Muscle of back (tissue), 3 donors: ENCODE measurements at regions not wholly inside any gene's neighbourhood (a gene's known extent, or its start where the extent isn't known, plus 50 kb on each side); places are given as distances from the start of the nearest gene placed in this dataset.
"Not testable (repeated sequence)": the region's sequence is repeated elsewhere in the genome, so short reads cannot be mapped to it uniquely, and the experiment has no call there.

Experiments
- DNase-seq, 3 donors: peaks; one replicate each; pipeline versions ENCODE4 v3.0.0 to v3.0.0-alpha.2; 2013

GRCh38 chr13:78085434-78086225 is 167.0 kb upstream of the EDNRB start:
- peak in 1 of 3 donors; percentile 32 for DNase-seq

- peak in 2 of 3 donors; percentile 43 to 80 for DNase-seq
These were observed 165.8 kb upstream of the EDNRB start for GRCh38 chr13:78084401-78084800.

GRCh38 chr13:78078168-78078567 is 159.5 kb upstream of the EDNRB start:
- no peak for DNase-seq

- no peak for DNase-seq
These were observed 148.7 kb upstream of the EDNRB start for GRCh38 chr13:78067290-78067689.

GRCh38 chr13:78065141-78065540 is 146.5 kb upstream of the EDNRB start:
- DNase-seq, result peak in 1 of 3 donors; percentile 48

- no peak for DNase-seq
These were observed 143.2 kb upstream of the EDNRB start for GRCh38 chr13:78061806-78062205.

- no peak for DNase-seq
These were observed 142.3 kb upstream of the EDNRB start for GRCh38 chr13:78060966-78061365.

- not testable (repeated sequence) for DNase-seq
These were observed 138.2 kb upstream of the EDNRB start for GRCh38 chr13:78056865-78057264.

- DNase-seq, result peak in 2 of 3 donors; percentile 39 to 73
These were observed 135.5 kb upstream of the EDNRB start for GRCh38 chr13:78054157-78054556.

- no peak for DNase-seq
These were observed 128.5 kb upstream of the EDNRB start for GRCh38 chr13:78047151-78047550.

GRCh38 chr13:78046331-78046730 is 127.7 kb upstream of the EDNRB start:
- DNase-seq, result no peak

GRCh38 chr13:78045916-78046315 is 127.3 kb upstream of the EDNRB start:
- peak in 2 of 3 donors; percentile 37 to 80 for DNase-seq

- not testable (repeated sequence) for DNase-seq
These were observed 122.7 kb upstream of the EDNRB start for GRCh38 chr13:78041366-78041765.

- DNase-seq, result no peak
These were observed 121.7 kb upstream of the EDNRB start for GRCh38 chr13:78040205-78040830.

- DNase-seq, result peak; percentile 45 to 85 (median 55)
These were observed 118.2 kb upstream of the EDNRB start for GRCh38 chr13:78036841-78037240.

GRCh38 chr13:78035500-78035899 is 116.9 kb upstream of the EDNRB start:
- DNase-seq, result no peak

- no peak for DNase-seq
These were observed 114.9 kb upstream of the EDNRB start for GRCh38 chr13:78033509-78033908.

GRCh38 chr13:78032132-78032531 is 113.5 kb upstream of the EDNRB start:
- DNase-seq, result peak in 1 of 3 donors; percentile 20

- DNase-seq, result no peak
These were observed 111.8 kb upstream of the EDNRB start for GRCh38 chr13:78030341-78030896.

GRCh38 chr13:78029901-78030300 is 111.3 kb upstream of the EDNRB start:
- no peak for DNase-seq

GRCh38 chr13:78028960-78029359 is 110.3 kb upstream of the EDNRB start:
- no peak for DNase-seq

GRCh38 chr13:78024996-78025395 is 106.4 kb upstream of the EDNRB start:
- no peak for DNase-seq
